Amniotic stem cell (primary cell): ENCODE measurements at regions not wholly inside any gene's neighbourhood (a gene's known extent, or its start where the extent isn't known, plus 50 kb on each side); places are given as distances from the start of the nearest gene placed in this dataset.

Experiments used
- DNase-seq: peaks from one replicate; lab custom pipeline; 2025; lab: John Stamatoyannopoulos, UW

DNA sequence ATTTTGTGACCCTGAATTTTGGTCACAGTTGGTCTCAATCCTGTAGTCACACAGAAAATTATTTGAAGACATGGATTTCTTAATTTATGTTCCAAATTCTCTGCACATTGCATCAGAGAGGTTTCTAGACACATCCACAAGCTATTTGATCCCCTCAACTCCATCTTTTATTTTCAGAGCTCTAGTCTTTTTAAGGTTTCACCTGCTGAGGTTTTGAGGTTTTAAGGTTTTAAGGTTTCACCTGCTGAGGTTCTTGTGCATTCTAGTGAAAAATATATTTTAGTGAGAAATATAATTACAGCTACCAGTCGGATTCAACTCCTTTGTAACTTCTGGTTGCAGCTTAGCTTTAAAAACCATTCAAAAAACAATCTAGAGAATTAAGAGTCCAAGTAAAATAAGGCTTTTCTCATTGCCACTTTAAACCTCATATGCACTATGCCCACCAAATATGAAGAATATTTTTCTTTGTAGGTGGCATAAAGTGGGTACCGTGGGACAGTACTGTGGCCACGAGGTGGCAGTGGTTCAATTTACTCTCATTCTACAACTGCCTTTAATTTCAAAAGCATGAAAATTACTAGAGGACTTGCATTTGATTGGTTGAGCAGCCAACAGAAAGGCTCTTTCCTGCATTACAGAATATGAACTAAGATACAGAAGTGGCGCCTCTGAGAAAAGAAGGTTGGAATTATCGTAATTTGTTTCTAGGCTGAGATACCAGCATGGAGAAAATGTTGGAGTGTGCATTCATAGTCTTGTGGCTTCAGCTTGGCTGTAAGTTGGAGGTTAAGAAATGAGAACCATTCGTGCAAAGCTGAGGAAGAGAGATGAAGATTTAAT lies 366.5 kb upstream of the OR4E1 start:
- no peak for DNase-seq

DNA sequence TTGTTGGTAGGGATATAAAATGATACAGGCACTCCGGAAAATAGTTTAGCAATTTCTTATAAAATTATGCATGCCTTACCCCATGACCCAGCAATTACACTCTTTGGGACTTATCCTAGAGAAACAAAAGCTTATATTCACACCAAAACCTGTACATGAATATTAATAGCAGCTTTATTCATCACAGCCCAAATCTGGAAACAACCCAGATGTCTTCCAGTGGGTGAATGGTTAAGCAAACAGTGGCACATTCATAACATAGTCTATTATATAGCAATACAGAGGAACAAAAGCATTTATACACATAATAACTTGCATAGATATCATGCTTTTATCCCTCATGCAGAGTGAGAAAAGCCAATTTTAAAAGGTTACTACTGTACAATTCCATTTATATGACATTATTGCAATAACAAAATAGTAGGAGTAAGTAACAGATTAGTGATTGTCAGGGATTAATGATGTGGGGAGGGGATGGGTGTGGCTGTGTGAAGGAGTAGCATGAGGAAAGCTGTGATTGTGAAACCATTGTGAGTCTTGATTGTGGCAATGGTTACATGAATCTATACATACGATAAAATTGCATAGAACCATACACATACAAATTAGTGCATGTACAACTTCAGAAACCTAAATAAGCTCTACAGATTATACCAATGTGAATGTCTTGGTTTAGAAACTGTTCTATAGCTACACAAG lies 363.1 kb upstream of the OR4E1 start:
- DNase-seq, result no peak

DNA sequence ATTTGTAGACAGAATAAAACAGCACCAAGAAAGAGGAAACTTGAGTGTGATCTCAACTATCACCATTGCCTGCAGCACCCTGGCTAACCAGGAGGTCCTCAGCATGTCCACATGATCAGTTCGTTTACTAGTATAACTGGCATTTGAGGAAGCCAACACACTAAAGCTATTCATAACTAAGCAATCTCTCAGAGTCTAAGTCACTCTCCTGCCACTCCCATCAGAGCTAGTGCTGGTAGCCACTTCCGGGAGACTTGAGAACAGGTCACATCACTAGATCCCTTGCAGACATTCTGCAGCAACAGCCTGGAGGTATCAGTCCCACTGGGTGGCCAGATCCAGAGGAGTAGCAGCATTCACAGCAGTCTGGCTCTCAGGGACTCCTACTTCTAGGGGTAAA lies 352.9 kb upstream of the OR4E1 start:
- no peak for DNase-seq

DNA sequence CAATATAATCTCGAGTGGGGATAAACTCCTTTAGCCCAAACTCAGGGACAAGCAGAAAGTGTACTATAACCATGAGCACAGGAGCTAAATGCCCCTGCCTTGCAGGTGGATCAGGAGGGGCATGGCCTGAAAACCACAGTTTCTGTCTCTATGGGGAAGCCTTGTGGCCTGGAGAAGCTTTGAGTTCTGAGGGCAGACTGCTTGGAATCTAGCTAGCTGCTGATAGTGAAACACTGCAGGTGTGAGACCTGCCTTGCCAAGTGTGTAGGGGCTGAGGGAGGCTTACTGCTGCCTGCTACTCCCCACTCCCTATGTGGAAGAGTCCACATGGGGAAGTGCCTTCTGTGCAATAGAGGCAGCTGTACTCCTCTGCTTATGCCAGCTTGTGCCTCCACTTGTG lies 352.3 kb upstream of the OR4E1 start:
- DNase-seq, result no peak

DNA sequence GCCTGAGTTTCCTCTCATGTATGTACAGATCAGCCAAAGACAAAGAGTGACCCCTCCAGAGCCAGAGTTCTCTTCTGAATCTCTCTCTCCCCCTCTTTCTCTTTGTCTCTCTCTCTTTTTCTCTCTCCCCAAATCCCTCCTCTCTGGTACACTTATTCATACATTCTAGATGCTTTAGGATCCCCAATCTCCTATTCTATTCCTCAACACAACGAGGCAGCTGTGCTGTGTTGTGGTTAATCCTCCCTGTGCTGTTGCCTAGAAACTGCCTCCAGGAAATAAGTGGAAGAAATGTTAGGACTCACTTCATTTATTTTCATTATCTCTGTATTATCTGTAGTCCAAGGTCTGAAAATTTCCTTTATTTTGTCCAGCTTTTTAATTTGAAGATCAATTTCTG lies 350.5 kb upstream of the OR4E1 start:
- DNase-seq, result no peak

DNA sequence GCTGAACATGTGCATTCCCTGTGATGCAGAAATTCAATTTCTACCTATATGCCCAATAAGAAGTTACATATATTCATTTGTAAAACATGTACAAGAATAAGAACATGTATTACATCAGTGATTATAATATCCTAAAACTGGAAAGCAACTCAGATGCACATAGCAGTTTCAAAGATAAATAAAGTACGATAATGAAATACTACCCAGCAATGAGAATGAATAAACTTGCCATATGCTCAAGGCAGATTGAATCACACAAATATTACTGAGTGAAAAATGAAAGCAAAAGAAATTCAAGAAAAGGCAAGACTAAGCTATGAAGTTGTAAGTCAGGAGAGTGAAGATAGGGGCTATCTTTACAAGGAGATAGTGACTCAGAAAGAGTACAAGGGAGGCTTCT lies 345.3 kb upstream of the OR4E1 start:
- DNase-seq, result no peak

DNA sequence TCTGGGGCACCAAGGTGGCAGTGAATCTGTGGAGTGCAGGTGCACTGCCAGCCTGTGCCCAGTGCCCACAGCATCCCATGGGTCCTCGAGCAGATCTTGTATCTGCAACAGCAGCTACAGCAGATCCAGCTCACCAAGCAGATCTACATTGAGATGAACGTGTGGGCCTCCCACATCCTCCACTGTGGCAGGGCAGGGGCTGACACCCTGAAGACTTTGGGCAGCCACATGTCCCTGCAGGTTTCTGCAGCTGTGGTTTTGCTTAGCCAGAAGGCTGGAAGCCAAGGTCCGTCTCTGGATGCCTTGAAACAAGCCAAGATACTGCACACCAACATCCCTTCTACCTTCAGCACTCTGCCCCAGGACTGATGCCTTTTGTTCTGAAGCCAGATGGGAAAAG lies 338.8 kb upstream of the OR4E1 start:
- no peak for DNase-seq

DNA sequence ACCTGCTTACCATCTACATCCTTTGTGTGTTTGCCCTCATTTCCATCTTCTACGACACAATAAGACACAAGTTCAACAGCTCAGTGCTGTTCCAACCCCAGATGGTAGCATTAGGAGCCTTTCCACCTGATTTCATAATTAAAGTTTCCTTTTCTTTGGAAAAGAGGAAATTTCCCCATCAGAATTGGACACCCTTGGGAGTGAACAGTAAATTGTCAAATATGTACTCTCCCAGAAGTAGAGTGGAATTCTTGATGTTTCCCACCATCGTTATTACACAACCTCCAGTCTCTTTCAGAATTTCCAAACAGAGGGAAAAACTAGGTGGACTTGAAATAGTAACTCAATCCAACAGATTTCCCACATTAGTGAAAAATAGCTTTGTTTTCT lies 337.6 kb upstream of the OR4E1 start:
- DNase-seq, result no peak

DNA sequence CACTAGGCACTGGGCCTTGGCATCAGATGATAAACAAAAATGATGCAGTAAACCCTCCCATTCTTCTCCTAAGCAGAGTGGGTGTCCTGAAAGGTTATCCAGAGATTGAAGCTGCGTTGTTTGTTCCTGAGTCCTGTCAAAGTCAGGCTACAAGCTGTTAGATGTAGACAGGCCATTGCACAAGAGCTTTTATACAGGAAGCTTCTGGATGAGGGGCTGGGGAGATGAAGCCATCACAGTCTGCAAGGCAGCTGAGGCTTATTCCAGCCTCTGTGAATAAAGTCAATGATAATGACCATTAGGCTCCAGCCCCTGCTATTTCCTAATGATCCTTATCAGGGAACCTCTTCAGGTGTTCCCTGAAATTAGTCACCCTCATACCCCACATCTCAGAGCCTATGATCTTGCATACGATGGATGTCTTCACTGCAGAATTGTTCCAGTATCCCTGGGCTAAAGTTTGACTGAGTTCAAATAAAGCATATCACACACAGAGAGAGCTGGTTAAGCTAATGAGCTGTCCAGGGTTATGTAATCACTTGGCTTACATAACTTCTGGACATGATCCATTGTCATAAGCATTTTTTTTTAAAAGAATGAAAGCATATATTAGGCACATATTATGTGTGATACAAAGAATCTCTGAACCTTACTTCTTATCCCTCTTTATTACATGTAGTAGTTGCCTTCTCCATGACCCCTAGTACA lies 337.1 kb upstream of the OR4E1 start:
- no peak for DNase-seq

DNA sequence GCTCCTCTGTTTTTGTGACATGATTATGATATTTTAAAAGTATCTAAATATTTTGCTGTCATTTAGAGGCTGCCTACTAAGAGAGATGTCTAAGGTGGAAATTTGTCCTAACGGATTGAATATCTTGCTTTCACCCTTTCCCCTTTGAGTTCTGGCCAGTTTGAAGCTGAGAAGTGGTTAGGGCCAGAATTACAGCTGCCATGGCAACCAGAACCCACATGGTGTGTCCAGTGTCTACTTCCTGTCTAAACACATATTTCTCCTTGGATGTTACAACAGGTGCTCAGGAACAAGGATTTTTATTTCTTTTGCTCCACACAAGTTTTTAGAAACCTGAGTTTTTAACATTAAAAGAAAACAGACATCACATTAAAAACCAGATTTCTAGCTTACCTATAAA lies 335.1 kb upstream of the OR4E1 start:
- no peak for DNase-seq

DNA sequence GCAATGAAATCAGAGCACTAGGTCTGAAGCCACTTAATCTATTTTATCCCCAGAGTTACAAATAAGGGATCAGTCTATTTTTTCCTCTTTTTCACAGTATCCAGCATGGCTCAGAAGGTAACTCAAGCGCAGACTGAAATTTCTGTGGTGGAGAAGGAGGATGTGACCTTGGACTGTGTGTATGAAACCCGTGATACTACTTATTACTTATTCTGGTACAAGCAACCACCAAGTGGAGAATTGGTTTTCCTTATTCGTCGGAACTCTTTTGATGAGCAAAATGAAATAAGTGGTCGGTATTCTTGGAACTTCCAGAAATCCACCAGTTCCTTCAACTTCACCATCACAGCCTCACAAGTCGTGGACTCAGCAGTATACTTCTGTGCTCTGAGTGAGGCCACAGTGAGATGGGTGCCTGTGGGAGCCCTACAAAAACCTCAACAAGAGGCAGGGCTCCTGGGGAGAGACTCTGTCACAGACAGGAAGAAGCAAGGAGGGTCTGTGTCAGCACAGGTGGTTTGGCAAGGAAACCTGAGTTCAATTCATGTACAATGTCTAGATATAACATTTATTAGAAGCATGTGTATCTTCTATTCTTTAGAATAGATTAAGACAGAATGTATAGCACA lies 334.3 kb upstream of the OR4E1 start:
- no peak for DNase-seq

DNA sequence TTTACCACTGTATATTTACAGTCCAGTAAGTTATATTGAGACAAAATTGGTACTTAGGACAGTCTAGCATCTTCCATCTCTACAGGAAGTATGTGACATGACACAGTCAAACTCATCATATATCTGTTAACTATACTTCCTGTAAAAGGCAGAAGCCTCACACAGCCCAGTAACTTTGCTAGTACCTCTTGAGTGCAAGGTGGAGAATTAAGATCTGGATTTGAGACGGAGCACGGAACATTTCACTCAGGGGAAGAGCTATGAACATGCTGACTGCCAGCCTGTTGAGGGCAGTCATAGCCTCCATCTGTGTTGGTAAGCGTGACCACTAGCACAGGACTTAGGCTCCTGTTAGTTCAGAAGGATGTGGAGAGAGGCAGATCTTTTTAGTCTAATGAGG lies 333.7 kb upstream of the OR4E1 start:
- DNase-seq, result no peak

DNA sequence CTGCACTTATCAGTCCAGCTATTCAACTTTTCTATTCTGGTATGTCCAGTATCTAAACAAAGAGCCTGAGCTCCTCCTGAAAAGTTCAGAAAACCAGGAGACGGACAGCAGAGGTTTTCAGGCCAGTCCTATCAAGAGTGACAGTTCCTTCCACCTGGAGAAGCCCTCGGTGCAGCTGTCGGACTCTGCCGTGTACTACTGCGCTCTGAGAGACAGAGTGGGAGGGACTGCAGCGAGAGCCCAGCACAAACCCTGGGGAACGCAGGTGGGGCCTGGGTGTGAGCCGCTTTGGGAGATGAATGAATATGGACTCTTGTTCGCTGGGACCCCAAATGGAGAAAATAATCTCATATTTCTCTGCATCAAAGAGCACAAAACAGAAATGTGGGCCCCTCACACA lies 329.8 kb upstream of the OR4E1 start:
- no peak for DNase-seq

DNA sequence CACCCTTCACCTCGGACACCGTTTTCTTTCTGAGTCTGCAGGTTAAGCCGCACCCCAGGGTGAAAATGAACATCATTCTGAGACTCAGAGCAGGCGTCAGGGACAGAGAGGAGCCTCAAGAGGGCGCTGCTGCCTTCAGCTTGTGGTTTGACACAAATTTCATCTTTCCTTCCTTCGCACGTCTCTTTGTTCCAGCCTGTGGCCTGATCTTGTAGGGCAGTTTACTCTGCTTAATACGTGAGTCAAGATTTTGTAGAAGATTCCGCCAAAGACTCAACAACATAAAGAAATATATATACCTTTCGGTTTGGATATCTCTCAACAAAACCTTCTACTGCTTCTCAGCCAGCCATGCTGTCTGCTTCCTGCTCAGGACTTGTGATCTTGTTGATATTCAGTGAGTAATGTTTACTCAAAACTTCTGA lies 329.3 kb upstream of the OR4E1 start:
- no peak for DNase-seq

DNA sequence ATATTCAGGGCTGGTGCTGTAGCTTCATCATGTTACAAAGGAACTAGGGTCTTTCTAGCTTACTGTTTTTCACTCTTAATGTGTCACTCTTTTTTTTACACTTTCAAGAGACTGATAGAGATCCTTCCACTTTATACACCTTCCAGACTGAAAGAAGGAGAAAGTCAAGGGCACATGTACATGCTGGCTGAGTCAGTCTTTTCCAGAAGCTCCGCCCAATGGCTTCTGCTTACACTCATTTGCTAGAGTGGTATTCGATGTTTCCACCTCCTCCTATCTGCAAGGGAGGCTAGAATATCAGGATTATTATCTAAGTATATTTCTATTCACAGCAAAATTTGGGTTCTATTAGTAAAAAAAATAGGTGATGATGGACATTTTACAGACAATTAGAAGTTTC lies 325.8 kb upstream of the OR4E1 start:
- no peak for DNase-seq

DNA sequence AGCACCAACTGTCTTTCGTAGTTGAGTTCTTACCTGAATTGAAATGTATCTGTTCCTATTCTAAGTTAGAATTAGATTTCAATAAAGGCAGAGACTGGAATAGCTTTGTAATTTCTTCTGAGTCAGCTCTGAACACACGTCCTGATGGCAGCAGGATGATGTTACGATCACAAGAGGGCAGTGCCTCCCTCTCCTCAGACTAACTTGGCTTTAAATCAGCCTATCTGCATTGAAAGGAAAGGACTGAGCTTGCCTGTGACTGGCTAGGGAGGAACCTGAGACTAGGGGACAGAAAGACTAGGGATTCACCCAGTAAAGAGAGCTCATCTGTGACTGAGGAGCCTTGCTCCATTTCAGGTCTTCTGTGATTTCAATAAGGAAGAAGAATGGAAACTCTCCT lies 323.7 kb upstream of the OR4E1 start:
- DNase-seq, result no peak

DNA sequence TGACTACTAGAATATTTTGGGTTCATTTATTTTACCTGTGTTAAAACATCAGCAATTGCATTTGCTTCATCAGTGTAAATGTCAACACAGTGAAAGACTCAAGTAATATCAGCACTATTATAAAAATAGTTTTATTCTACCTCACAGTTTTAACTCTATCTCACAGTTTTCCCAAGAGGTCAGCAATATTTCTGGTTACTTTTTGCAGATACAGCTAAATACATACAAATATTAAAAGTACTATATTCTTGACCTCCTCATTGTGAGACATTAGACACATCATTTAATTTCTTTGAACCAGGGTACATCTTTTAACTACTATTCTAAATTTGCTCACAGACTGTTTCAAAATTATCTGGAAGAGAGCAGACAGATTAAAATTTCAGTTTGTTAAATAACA lies 321.7 kb upstream of the OR4E1 start:
- no peak for DNase-seq

DNA sequence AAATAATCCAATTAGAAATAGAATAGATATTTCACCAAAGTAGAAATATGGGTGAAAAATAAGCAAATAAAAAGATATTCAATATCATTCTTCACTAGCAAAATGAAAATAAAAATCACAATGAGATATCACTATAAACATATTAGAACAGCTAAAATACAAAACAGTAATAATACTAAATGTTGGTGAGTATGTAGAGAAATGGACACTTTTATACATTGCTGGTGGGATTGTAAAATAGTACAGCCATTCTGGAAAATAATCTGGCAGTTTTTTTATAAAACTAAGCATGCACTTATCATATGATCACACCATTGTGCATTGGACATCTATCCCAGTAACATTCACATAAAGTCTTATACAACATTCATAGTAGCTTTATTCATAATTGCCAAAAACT lies 320.2 kb upstream of the OR4E1 start:
- DNase-seq, result no peak

DNA sequence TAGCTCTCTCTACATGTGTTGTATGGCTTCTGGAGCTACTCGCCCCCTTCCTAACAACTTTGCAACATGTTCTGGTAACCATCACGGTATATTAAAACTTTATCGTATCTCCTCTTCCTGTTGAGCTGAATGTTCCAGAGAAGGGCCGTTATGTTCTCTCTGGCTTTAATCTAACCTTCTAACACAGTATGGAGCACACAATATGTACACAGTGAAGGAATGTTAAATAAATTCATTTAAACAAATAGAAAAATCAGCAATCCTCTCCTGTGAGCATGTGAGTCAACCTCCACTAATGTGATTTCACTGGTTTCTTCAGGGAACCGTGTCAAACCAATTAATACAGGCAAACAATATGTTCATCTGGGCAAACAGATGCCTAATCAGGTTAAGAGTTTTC lies 319.5 kb upstream of the OR4E1 start:
- DNase-seq, result no peak

DNA sequence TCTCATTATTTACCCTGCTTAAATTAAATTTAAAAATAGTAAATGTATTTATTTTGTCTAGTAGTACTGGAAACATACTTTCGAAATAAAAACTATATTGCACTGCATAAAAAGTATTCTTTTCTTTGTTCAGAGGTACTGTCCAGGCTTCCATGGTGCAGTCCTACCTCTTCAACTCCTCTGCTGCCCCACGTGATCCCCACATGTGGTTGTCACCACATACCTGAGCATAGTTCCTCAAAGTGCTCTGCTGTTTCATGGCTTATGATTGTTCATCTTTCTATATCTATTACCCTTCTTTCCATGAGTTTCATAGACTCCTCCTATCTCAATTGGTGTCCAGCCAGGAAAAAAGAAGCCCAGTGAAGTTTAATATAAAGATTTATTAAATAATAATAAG lies 317.5 kb upstream of the OR4E1 start:
- no peak for DNase-seq

DNA sequence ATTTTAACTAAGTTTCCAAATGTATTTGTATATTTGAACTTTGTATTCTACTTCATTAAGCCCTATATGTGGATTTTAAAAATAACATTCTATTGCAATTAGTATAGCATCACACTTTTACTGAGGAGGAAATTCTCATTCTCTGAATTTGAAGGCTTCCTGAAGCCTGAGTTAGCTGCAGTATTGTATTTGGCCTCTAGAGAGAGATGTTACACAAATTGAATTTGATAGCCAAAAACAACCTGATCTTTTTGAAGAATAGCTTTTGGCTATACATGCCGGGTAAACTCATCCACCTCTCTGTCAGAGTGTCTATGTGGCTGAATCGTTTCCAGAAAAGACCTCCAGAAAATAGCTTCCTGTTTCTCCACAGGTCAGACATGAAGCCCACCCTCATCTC lies 316.5 kb upstream of the OR4E1 start:
- DNase-seq, result no peak

DNA sequence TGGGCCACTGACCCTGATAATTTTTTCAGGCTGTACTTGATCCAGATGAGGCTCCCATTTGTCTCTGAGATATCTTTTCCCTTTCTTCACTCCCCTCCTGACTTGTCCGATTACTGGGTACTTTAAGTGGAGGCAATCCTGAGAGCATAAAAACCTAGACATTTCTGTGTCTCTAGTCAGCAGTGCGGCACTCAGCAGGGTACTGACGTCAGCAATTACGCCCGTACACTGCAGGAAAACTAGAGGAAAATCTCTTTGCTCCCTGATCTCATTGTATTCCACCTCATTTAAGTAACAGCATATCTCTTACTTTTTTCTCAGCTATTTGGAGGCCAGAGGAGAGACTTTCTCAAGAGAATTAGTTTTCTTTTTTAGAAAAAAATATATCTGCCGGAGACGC lies 315.5 kb upstream of the OR4E1 start:
- no peak for DNase-seq

DNA sequence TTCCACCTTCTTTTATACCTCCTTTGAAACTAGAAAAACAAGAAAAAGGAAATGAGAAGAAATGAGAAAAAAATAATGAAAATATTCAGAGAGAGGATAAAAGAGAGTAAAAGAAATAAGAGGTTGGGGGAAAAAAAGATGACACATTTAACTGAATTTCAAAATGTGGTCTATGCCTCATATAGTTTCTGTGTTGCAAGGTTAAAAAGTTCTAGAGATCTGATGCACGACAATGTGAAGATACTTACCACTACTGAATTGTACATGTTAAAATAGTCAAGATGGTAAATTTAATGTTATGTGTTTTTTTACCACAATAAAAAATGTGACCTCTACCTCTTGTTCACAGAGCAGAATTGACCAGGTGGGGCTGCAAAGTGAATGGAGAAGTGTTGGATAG lies 314.8 kb upstream of the OR4E1 start:
- DNase-seq, result no peak
